Umbilical cord (tissue), 1 donor: ENCODE measurements at regions not wholly inside any gene's neighbourhood (a gene's known extent, or its start where the extent isn't known, plus 50 kb on each side); places are given as distances from the start of the nearest gene placed in this dataset.

ENCODE experiments used
- DNase-seq: peaks from one replicate; pipeline ENCODE4 v3.0.0-alpha.2; 2015; ENCODE audit warnings: low spot score

DNA sequence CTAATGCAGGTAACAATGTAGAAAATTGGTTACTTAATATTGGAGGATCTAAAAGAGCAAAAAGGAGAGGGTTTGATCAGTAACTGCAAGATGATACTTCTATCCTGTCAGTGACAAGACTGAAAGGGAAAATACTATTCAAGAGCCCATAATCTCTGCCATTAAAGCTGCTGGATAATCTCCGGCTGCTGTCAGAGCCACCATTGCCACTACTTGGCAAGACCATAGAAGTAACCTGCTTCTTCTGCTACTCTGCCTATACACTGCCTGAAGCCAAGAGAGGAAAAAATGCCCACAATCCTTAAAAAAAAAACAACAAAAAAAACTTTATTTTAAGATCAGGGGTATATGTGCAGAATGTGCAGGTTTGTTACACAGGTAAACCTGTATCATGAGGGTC lies 386.5 kb upstream of the ID4 start:
- DNase-seq: no peak

- no peak for DNase-seq
These were observed 384.7 kb upstream of the ID4 start for GRCh38 chr6:19452495-19452894.

DNA sequence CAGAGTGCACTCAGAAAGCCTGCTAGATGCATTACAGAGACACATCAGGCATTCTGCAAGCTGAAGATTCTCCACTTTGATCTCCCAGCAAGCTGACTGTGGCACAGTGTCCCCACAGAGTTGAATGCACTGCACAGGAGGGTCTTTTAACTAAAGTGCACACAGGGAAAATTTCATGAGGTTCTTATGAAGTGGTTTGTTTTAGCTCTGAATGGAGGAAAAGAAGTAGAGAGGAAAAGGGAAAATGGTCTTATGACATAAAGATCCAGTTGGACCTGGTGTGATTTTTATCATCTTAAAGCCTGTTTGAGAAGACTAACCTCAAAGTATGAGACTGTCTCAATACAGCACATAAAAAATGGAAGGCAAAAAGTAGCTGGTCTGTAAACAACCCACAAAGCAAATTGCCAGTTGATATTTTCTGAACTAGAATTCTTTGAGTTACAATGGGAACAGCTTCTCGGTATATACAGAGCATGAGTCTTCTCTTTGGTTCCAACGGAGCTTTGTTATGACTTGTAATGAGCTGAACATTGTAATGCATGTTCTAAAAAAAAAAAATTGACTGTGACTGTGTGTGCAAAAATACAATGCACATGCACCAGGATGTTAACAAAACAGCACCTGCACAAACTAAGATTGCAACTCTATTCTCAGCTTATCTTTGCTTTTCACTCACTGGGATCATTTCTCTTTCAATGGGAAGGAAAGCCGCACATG lies 383.0 kb upstream of the ID4 start:
- DNase-seq: no peak

- no peak for DNase-seq
These were observed 382.3 kb upstream of the ID4 start for GRCh38 chr6:19454721-19455392.

GRCh38 chr6:19463250-19463649 lies 373.9 kb upstream of the ID4 start:
- no peak for DNase-seq

- DNase-seq: no peak
These were observed 373.2 kb upstream of the ID4 start for GRCh38 chr6:19463925-19464324.

- DNase-seq: no peak
These were observed 371.9 kb upstream of the ID4 start for GRCh38 chr6:19465256-19465655.

DNA sequence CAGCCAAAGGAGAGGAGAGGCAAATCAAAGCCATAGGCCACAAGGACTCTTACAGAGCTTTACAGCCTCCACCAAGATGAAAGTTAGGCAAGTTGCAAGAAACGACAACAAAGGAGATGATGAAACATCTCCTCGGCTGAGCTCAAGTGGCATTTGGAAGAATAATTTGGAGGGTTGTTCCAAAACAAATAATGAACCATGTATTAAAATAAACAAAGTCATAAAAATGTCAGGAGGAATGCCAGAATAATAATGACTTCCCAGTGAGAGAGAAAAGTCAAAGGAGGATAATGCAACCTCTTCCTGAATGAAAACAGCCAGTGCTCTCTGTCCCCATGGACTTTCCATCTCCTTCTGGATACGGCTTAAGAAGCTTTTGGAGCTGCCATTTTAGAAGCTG lies 371.4 kb upstream of the ID4 start:
- DNase-seq: peak; percentile 17

GRCh38 chr6:19470333-19470732 lies 366.8 kb upstream of the ID4 start:
- DNase-seq: no peak

DNA sequence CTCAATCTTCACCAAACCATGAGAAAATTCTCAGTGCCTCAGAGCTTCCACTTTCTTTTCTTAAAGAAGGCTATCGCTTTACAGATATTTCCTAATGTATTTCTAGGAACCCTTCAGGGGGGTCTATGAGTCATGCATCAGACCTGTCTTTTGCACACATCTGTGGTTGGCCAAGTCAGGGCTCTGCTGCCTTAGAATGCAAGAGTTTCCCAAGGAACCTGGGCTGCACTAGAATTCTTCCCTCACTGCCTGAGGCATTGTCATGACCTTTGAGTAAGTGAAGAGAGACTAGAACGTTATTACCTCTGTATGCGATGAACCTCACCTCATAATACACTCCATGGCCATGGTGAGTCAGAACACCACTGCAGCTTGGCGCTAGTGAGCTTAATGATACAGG lies 365.0 kb upstream of the ID4 start:
- DNase-seq: no peak

GRCh38 chr6:19472850-19473249 lies 364.3 kb upstream of the ID4 start:
- no peak for DNase-seq

DNA sequence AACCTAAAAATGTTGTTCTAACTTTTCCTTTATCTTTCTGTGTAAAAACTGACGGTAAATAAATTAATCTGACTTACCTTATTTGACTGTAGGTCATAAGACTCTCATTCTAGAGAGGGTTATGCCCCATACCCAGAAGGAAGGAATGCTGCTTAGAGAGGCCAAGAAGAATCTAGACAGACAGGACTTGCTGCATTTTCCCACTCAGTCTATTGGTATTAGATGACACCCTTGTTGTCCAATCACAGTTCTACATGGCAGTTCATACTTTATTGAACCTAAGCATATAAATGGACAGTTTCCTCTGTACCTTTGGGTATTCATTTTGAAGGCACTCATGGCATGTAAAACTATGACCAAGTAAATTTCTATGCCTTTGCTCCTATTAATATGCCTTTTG lies 359.6 kb upstream of the ID4 start:
- peak; percentile 25 for DNase-seq

DNA sequence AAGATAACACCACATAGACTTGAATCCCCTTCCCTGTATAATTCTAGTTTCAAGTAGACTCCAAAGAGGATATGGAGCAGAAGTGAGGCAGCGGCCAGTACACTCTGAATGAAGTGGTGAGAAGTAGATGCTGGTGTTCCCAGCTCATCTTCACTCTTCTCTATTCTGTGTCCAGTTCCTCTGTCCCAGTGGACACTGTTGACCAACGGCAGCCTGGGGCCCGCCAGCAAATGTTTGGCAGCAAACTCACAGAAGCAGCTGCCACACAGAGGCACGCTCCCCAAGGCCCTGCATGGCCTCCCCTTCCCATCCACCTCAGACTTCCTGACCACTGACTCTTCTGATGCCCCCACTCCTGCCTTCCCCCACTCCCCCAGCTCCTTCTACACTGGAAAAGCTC lies 358.9 kb upstream of the ID4 start:
- no peak for DNase-seq

DNA sequence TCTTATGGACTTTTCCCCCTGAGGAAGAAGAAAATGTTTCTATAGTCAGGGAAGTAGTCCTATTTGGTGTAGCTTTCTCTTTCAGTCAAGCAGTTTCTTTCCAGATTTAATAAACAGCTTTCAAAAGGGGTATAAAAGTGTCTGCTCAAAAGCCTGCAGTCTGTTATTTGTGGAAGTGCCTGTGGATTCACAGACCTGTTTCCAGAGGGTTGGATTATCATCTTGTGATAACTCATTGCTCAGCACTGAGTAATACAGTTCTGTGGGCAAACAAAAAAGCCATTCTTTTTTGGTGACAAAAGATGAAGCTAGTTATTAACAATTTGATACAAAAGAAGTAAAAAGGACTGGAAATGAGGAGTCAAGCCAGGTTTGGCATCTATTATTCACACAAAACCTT lies 358.2 kb upstream of the ID4 start:
- DNase-seq: peak; percentile 78

GRCh38 chr6:19479551-19479950 lies 357.6 kb upstream of the ID4 start:
- no peak for DNase-seq

DNA sequence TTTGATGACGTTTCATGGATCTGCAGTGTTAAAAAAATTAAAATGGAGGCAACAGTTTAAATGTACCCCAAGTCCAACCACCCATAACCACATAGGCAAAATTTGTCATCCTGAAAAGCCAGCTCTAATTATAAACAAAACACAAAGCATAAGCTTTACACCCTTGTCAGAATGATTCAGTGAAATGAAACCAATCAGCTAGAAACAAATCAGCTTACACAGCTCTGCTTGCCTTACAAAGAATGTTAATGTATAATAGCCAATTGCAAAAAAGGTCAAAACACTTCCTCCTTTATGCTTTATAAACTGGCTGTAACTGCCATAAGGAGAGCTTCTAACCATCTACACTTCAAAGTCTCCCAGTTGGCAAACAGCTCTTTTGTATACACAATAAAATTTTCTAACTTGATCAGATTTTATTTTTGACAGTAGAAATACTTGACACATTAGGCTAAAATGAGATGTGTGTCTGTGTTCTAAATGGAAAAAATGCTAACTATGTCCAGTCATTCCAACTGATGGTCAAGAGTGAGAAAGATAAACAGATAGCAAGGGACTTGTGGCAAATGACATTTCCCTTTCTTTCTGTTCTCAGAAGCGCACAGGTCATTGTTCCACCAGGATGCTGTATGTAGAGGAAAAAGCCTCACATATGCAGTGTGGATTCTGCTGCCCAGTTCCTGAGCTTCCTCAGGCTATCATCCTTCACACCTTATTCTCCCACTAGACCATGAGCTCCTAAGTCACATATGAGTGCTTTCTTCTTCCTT lies 344.3 kb upstream of the ID4 start:
- DNase-seq: no peak

- DNase-seq: no peak
These were observed 335.4 kb upstream of the ID4 start for GRCh38 chr6:19501737-19502245.

DNA sequence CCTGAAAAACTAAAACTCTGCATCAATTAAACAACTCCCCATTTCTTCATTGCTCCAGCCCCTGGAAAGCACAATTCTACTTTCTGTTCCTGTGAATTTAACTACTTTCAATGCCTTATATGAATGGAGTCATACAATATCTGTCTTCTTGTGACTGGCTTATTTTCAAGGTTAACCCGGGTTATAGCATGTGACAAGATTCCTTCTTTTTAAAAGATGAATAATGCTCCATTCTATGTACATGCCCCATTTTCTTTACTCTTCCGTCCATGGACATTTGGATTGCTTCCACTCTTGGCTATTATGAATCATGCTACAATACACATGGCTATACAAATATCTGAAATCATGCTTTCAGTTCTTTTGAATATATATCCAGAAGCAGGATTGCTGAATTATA lies 334.9 kb upstream of the ID4 start:
- no peak for DNase-seq

DNA sequence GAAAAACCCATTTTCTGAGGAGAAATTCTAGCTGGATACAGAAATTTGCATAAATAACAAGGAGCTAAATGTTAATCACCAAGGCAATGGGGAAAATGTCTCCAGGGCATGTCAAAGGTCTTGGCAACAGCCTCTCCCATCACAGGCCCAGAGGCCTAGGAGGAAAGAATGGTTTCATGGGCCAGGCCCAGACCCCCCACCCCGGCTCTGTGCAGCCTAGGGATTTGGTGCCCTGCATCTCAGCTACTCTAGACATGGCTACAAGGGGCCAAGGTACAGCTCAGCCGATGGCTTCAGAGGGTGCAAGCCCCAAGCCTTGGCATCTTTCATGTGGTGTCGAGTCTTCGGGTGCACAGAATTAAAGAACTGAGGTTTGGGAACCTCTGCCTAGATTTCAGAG lies 321.2 kb upstream of the ID4 start:
- no peak for DNase-seq

DNA sequence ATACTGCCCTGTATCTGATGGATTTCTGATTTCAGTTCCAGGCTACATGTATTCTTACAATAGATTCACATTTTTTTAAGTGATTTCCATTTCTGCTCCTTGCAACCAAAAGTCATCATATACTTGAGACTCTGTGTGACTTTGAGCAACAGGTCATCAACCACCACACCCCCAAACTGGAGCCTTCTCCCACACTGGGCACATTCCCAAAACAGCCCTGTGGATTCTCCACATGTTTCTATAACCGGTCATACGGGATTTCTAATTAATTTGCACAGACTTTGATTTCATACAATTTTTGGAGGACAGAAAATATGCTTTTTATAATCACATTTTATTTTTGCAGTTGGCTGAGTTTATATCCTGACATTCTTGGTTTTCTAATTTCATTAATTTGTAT lies 317.2 kb upstream of the ID4 start:
- DNase-seq: no peak

- peak; percentile 54 for DNase-seq
These were observed 312.6 kb upstream of the ID4 start for GRCh38 chr6:19524366-19525186.

GRCh38 chr6:19525673-19526072 lies 311.5 kb upstream of the ID4 start:
- no peak for DNase-seq
